SHP77 (cell line): ENCODE measurements at regions not wholly inside any gene's neighbourhood (a gene's known extent, or its start where the extent isn't known, plus 50 kb on each side); places are given as distances from the start of the nearest gene placed in this dataset.

Source experiments
- DNase-seq, 2 experiments: peaks; one replicate each; lab custom pipeline; 2025; lab: John Stamatoyannopoulos, UW

GRCh38 chr1:82762829-82763532, 962.2 kb downstream of the ADGRL2 start:
- DNase-seq = no peak

GRCh38 chr1:82759035-82759434, 958.3 kb downstream of the ADGRL2 start:
- no peak for DNase-seq

GRCh38 chr1:82755671-82756070, 954.9 kb downstream of the ADGRL2 start:
- no peak for DNase-seq

GRCh38 chr1:82755191-82755590, 954.5 kb downstream of the ADGRL2 start:
- DNase-seq = no peak

DNA sequence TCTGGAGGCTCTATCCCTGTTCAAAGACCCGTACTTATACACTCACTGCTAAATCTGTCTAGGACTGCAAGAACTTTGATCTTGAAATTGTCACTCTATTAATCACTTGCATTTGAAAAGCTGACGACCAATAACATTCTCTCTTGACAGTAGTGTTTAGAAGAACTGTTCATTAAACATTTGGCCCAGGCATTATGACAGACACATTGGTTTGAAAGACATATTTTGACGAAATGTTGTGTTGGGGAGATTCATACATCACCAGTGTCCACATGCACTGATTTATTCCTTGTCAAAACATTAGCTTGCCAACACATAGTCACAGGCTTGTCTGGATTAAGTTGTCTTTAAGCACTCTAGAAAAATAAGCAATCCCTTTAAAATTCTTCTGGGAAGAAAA, 951.3 kb downstream of the ADGRL2 start:
- DNase-seq = no peak

DNA sequence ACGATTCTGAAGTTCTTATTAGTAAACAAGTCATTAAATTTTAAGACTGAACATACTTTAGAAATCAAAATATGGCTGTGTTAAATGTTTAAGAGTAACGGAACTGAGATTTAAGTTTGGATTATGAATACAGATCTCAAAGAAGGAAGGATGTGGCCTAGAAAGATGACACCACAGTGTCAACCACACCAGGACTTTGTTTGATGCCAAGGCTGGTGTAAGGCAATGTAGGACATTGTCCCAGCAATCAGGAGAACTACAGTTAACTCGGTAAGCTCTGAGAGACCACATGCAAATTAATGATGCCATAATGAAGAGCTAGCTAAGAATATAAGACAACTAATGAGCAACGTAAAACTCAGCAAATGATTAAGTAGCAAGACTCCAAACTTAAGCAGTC, 932.9 kb downstream of the ADGRL2 start:
- DNase-seq = no peak

DNA sequence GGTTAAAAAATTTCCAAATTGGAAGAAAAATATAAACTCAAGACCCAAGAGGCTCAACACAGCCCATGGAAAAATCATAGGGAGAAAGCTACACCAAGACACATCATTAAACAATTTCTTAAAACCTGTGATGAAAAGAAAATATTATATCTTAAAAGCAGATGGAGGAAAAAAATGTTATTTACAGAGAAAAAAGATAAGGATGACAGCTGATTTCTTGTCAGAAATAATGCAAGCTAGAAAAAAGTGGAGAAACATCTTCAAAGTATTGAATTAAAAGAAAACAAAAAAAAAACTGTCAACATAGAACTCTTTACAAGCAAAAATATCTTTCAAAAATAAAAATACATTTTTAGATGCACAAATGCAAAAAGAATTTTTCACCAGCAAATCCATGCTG, 930.5 kb downstream of the ADGRL2 start:
- no peak for DNase-seq

DNA sequence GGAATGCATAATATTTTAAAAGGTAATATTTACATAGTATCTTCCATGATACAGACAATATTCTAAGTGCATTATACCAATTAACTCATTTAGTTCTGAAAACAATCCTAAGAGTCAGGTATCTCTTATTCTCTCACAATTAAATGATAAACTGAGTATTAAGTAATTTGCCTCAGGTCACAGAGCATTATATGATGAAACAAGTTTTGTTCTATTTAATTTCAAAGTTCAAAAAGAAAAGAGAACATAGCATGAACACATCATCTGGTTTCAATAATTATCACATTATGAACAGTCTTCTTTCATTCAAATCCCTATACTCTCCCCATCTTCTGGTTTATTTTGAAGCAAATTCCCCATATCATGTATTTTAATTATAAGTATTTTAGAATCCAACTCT, 927.5 kb downstream of the ADGRL2 start:
- DNase-seq = no peak

GRCh38 chr1:82724246-82724645, 923.5 kb downstream of the ADGRL2 start:
- DNase-seq = no peak

DNA sequence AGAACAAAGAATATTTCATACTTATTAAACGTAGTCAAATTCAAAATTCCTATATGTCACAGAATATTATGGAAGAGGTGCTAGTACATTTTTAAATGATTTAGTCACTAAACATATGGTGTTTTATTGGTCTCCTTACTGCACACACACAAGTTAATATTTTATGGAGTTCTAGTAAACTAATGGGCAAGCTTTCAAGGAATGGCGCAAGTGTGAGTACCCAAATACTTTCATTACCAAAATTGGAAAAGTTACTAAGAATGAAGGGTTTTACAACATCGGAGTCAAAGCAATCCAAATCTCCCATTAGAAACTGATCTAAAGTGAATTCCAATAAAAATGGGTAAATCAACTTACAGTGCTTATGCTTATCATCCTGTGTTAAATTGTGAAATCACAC, 921.9 kb downstream of the ADGRL2 start:
- no peak for DNase-seq

DNA sequence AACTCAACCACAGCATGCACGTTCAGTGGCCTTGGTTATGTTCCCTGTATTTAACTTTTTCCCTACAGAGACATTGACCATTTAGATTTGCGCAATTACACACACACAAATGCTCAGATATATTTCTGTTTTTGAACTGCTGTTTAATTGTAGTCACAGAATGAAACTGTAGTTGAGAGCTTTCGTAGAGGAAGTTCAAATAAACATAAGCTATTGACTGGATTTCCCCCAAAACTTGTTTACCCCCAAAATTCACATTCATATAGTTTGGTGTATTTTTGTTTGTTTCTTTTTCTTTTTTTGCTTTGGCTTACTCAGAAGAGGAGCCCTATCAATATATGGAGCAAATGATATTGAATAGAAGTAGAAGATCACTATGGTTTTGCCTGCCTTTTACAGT, 921.0 kb downstream of the ADGRL2 start:
- DNase-seq = no peak

GRCh38 chr1:82718719-82719419, 918.1 kb downstream of the ADGRL2 start:
- DNase-seq = no peak

DNA sequence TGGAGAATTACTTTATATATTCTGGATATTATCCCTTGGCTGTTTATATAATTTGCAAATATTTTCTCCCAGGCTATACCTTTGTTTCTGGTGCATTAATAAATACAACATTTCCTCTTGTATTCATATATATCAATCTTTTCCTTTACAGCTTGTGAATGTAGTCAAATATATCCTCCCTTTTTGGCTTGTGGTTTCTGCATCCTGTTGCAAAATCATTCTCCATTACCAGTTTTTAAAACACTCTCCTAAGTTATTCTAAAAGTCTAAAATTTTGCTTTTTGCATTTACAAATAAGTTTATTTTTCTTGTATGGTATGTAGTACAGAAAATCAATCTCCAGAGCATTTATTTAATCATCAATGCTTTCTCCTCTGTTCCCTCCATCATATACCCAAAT, 909.4 kb downstream of the ADGRL2 start:
- no peak for DNase-seq

DNA sequence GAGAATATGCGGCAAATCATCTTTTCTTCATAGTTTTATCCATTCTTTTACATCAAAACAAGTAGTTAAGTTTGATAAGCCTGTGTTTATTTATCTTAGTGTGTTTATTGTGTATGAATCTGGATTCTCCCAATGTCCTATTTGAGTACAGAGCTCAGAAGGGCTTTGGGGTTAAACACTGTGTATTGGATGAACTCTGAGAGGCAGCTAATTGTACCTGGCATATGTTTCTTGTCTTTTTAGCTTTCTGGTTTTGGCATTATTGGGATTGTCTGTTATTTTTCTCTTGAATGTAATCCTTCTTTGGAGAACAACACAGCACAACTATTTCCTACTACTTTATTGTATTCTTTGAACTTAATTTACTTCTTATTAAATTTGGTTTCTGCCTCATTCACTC, 906.9 kb downstream of the ADGRL2 start:
- no peak for DNase-seq

- DNase-seq = no peak
Observed at GRCh38 chr1:82706741-82707140, 906.0 kb downstream of the ADGRL2 start.

GRCh38 chr1:82704966-82705365, 904.2 kb downstream of the ADGRL2 start:
- no peak for DNase-seq

- DNase-seq = no peak
Observed at GRCh38 chr1:82704393-82704792, 903.7 kb downstream of the ADGRL2 start.

DNA sequence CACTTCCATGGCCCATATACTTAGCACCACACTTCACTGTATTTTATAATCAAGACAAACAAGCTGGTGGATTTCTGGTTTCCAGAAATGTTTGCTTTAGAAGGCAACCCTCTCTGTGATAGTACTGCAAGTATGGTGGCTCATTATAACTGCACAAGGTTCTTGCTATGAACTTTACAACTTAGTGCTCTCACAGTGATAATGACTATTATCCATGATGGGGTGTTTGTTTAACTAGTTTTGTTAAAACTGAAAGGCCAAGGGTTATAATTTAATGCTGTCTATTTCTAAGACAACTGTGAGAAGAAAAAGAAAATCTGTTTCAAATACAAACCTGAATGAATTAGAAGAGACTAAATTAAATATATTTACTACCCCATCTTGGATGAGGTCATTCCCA, 903.2 kb downstream of the ADGRL2 start:
- DNase-seq = no peak

DNA sequence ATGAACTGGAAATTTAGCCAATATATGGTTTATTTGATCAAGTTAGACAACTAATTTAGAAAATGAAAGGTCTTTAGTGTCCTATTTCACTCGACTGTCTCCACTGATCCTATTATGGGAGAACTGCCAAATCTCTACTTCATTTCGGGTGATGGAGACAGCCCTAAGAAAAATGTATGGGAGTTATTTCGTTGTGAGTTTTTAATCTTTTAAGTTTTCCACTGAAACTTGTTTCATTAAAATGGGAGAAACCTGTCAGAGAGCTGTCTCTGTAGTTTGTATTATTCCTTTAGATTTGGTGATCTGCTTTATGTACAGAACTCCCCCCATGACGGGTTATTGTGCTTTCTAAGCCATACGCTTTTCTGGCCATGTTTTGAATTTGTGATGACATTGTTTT, 899.7 kb downstream of the ADGRL2 start:
- DNase-seq = no peak

GRCh38 chr1:82697965-82698364, 897.2 kb downstream of the ADGRL2 start:
- no peak for DNase-seq

- no peak for DNase-seq
Observed at GRCh38 chr1:82695443-82695842, 894.7 kb downstream of the ADGRL2 start.

GRCh38 chr1:82690411-82690810, 889.7 kb downstream of the ADGRL2 start:
- no peak for DNase-seq

DNA sequence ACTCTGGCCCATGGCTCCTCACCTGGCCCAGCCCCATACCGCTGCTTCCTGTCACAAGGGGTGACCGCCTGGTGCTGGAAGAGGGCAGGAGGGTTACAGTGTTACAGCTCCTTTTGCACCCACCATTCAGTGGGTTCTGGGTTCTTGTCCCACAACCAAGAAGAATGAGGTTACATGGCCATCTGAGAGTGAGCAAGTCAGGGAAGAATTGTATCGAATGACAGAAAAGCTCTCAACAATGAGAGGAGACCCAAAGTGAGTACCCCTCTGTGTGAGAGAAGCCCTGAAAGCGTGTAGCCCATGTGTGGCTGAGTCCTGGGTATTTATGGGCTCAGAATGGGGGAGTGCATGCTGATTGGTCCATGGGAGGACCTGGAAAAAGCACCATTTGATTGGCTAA, 888.5 kb downstream of the ADGRL2 start:
- DNase-seq = no peak

DNA sequence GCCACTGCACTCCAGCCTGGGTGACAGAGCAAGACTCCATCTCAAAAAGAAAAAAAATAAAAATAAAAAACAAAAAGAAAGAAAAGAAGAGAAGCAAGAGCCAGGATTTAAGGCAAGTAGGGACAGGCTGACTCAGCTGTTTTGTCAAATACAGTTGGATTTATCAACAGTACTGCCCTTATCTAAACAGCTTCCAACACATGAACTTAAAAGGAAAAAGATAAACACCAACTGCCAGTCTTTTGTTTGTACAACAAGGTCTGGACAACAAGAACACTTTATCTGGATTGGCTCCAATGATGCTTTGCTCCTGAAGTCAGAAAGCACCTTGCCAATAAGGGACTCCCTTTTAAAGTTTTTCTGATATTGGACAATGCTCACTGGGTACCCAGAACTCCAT, 886.0 kb downstream of the ADGRL2 start:
- DNase-seq = no peak
